GM10248 (cell line): ENCODE measurements at regions not wholly inside any gene's neighbourhood (a gene's known extent, or its start where the extent isn't known, plus 50 kb on each side); places are given as distances from the start of the nearest gene placed in this dataset.

Experiments
- CTCF ChIA-PET: fragments of 300-600 bp; sonication (Branson Sonifier 250); formaldehyde crosslinking; extraction: SDS; loops from one replicate; lab custom pipeline; 2021; ENCODE audit warnings: antibody characterized with exemption; lab: Yijun Ruan, JAX
- POLR2A ChIA-PET: fragments of 350-650 bp; sonication (Branson Sonifier 250); formaldehyde crosslinking; extraction: SDS; loops from one replicate; lab custom pipeline; 2020; ENCODE audit warnings: antibody characterized with exemption; lab: Yijun Ruan, JAX
- DNase-seq: peaks from one replicate; pipeline ENCODE4 v3.0.0; 2012; ENCODE audit errors: extremely low spot score
- CTCF ChIP-seq: IDR thresholded peaks from 2 replicates; pipeline ENCODE4 v1.5.1; 2012; ENCODE audit warnings: mild to moderate bottlenecking, low read depth; ENCODE audit errors: extremely low read depth, missing control alignments, control extremely low read depth

- TF ChIP-seq CTCF: no peak
- CTCF ChIA-PET: interaction anchor here (0.7 kb wide), 1 partner anchor 10 kb away, joined by 3 read pairs; no protein-coding TSS in a partner anchor
- DNase-seq: no peak
- POLR2A ChIA-PET: no interaction called here
Measured at GRCh38 chr3:43905157-43905556, 214.4 kb downstream of the ABHD5 start.

GRCh38 chr3:43906849-43907507 lies 216.2 kb downstream of the ABHD5 start:
- CTCF ChIA-PET: interaction anchor here (0.7 to 1.9 kb wide), 4 partner anchors 10 to 111 kb away, joined by 3 to 12 read pairs (median 4); no protein-coding TSS in a partner anchor
- DNase-seq: no peak
- POLR2A ChIA-PET: no interaction called here

GRCh38 chr3:43907508-43907858 lies 216.7 kb downstream of the ABHD5 start:
- CTCF ChIA-PET: interaction anchor here (0.7 to 1.9 kb wide), 5 partner anchors 10 to 111 kb away, joined by 3 to 12 read pairs (median 3); no protein-coding TSS in a partner anchor

More at GRCh38 chr3:43906849-43907507, 216.2 kb downstream of the ABHD5 start:
- TF ChIP-seq CTCF: no peak

GRCh38 chr3:43908456-43908855 lies 217.7 kb downstream of the ABHD5 start:
- no peak for TF ChIP-seq CTCF
- DNase-seq: no peak
- CTCF ChIA-PET: interaction anchor here (1.0 to 1.9 kb wide), 6 partner anchors 9 to 290 kb away, joined by 3 to 12 read pairs (median 4); no protein-coding TSS in a partner anchor
- POLR2A ChIA-PET: no interaction called here

More at GRCh38 chr3:43907508-43907858, 216.7 kb downstream of the ABHD5 start:
- POLR2A ChIA-PET: no interaction called here
- no peak for TF ChIP-seq CTCF
- peak; percentile 66 for DNase-seq

- POLR2A ChIA-PET: no interaction called here
- CTCF ChIA-PET: interaction anchor here (1.4 to 1.9 kb wide), 3 partner anchors 8 to 290 kb away, joined by 3 to 12 read pairs (median 6); no protein-coding TSS in a partner anchor
- no peak for DNase-seq
- no peak for TF ChIP-seq CTCF
Measured at GRCh38 chr3:43909149-43909548, 218.4 kb downstream of the ABHD5 start.

GRCh38 chr3:43910750-43911149 lies 220.0 kb downstream of the ABHD5 start:
- no peak for DNase-seq
- no peak for TF ChIP-seq CTCF
- CTCF ChIA-PET: interaction anchor here (1.5 kb wide), 1 partner anchor 90 kb away, joined by 3 read pairs; no protein-coding TSS in a partner anchor

More at GRCh38 chr3:43910750-43911149, 220.0 kb downstream of the ABHD5 start:
- POLR2A ChIA-PET: no interaction called here
